ENCODE measurements at regions not wholly inside any gene's neighbourhood (a gene's known extent, or its start where the extent isn't known, plus 50 kb on each side); places are given as distances from the start of the nearest gene placed in this dataset.

- TF ChIP-seq CTCF (IDR thresholded peaks at IDR 0.05; ENCODE audit: low read depth, low read length, poor library complexity, severe bottlenecking) = no peak
- no peak for TF ChIP-seq EZH2phosphoT487 (IDR thresholded peaks at IDR 0.05; ENCODE audit: borderline replicate concordance, low read length)
Measured at GRCh38 chr3:156044634-156044975, 75.8 kb upstream of the KCNAB1 start.
